ENCODE measurements at regions not wholly inside any gene's neighbourhood (a gene's known extent, or its start where the extent isn't known, plus 50 kb on each side); places are given as distances from the start of the nearest gene placed in this dataset.
"Not testable (repeated sequence)": the region's sequence is repeated elsewhere in the genome, so short reads cannot be mapped to it uniquely, and the experiment has no call there.

DNA sequence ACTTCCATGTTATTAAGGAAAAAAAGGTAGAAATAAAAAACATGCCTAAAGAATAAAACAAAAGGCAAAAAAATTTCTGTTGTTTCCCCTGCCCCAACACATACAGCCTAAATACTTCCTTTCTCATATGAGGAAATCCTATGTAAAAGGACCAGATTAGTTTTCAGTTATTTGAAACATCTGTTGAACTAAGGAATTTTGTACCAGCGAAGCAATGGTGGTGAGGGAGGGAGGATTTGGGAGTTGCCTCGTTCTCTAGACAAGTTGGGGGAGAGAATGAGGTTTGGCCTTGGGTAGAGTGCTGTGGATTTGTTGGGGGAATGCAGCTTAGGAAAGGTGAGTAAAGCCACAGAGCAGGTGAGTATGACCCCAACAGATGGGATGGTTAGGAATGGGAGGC is 141.5 kb upstream of the RFLNA start:
- no peak overlapping the region for H3K27ac Mint-ChIP-seq
- TF ChIP-seq, protein P1, sequence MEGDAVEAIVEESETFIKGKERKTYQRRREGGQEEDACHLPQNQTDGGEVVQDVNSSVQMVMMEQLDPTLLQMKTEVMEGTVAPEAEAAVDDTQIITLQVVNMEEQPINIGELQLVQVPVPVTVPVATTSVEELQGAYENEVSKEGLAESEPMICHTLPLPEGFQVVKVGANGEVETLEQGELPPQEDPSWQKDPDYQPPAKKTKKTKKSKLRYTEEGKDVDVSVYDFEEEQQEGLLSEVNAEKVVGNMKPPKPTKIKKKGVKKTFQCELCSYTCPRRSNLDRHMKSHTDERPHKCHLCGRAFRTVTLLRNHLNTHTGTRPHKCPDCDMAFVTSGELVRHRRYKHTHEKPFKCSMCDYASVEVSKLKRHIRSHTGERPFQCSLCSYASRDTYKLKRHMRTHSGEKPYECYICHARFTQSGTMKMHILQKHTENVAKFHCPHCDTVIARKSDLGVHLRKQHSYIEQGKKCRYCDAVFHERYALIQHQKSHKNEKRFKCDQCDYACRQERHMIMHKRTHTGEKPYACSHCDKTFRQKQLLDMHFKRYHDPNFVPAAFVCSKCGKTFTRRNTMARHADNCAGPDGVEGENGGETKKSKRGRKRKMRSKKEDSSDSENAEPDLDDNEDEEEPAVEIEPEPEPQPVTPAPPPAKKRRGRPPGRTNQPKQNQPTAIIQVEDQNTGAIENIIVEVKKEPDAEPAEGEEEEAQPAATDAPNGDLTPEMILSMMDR (IDR thresholded peaks at IDR 0.05; ENCODE audit: unreplicated experiment): no peak
- peaks cover 16% of the 10 kb centered on the region for H3K4me1 Mint-ChIP-seq (ENCODE audit: low read depth)
- H3K4me3 Mint-ChIP-seq (ENCODE audit: low read depth): no peak overlapping the region
- H3K27me3 Mint-ChIP-seq: peaks cover 9% of the 10 kb centered on the region
- peaks cover 8% of the 10 kb centered on the region for H3K9me3 Mint-ChIP-seq (ENCODE audit: low read depth)
- peaks cover 8% of the 10 kb centered on the region for H3K36me3 Mint-ChIP-seq (ENCODE audit: insufficient read depth)
- no peak for DNase-seq (ENCODE audit: low spot score, unreplicated experiment)

DNA sequence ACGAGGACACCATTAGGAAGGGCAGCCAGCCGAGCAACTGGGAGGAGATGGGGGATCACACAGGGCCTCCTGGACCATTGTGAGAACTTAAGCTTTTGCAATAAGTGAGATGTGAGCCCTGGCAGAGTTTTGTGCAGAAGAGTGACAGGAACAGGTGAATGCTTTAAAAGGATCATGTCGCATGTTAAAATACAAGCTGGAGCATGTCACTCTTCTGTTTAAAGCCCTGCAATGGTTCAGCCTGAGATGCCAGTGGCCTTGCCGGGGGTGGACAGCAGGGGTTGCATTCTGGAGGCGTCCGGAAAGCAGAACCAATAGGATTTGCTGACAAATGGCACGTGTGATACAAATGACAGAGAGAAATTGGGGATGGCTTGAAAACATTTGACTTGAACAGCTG is 137.5 kb upstream of the RFLNA start:
- H3K4me1 Mint-ChIP-seq (ENCODE audit: low read depth): peaks cover 8% of the 10 kb centered on the region
- H3K4me3 Mint-ChIP-seq (ENCODE audit: low read depth): no peak overlapping the region
- H3K27me3 Mint-ChIP-seq: peaks cover 14% of the 10 kb centered on the region
- peaks cover 2% of the 10 kb centered on the region for H3K36me3 Mint-ChIP-seq (ENCODE audit: insufficient read depth)
- peaks cover 3% of the 10 kb centered on the region for H3K9me3 Mint-ChIP-seq (ENCODE audit: low read depth)
- no peak overlapping the region for H3K27ac Mint-ChIP-seq
- TF ChIP-seq, protein P1 (IDR thresholded peaks at IDR 0.05; ENCODE audit: unreplicated experiment): no peak
- no peak for DNase-seq (ENCODE audit: low spot score, unreplicated experiment)

DNA sequence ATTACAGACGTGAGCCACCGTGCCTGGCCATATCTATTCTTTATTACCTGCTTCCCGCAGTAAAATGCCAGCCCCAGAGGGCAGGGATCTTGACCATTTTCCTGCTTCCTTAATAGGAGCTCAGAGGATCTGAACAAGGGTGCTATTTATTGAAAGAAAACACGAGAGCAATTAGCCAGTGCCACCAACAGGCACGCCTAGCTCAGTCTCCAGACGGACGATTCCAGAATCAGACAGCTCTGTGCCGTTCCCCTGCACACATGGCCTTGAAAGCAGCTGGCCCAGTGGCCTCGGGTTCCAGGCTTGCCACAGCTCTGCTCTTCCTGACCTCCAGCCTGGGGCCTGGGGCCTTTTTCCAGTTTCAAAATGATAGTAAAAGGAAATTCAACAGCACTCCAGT is 135.2 kb upstream of the RFLNA start:
- Mint-ChIP-seq H3K4me3 (ENCODE audit: low read depth) (no peak overlapping the region), H3K27me3 (peaks cover 10% of the 10 kb centered on the region), H3K36me3 (ENCODE audit: insufficient read depth) (peaks cover 8% of the 10 kb centered on the region), H3K27ac (no peak overlapping the region), H3K4me1 (ENCODE audit: low read depth) (peaks cover 8% of the 10 kb centered on the region), H3K9me3 (ENCODE audit: low read depth) (peaks cover 13% of the 10 kb centered on the region)
- no peak for DNase-seq (ENCODE audit: low spot score, unreplicated experiment)
- TF ChIP-seq, protein P1 (IDR thresholded peaks at IDR 0.05; ENCODE audit: unreplicated experiment): no peak

DNA sequence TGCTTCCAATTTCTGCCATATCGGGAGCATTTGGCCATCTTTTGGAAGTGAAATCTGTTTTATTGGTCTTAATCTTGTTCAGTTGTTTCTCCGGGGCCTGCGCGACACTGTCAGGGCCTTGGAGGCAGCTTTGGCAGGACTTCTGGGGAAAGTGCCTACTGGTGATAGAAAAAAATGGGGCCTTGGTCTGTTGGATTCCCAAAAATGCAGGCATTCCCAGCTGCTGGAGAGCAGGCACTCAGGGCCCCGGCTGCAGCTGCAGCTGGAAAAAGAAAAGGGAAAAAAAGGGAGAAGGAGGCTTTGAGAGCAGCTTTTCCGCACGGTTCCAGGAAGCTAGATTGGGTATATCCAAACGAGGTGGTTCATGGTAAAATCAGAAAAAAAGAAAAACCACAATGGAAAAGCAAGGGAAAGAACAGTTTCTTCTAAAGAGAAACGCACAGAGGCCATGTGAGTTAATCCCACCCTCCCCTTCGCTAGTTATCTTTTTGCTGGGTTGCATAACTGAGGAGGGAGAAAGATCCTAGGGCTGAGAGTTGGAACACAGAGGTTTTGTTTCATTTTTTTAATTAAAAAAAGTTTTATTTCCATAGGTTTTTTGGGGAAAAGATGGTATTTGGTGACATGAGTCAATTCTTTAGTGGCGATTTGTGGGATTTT is 134.7 kb upstream of the RFLNA start:
- TF ChIP-seq, protein P1 (IDR thresholded peaks at IDR 0.05; ENCODE audit: unreplicated experiment): no peak
- Mint-ChIP-seq H3K27me3 (peaks cover 10% of the 10 kb centered on the region), H3K4me3 (ENCODE audit: low read depth) (no peak overlapping the region), H3K27ac (no peak overlapping the region), H3K9me3 (ENCODE audit: low read depth) (peaks cover 17% of the 10 kb centered on the region), H3K36me3 (ENCODE audit: insufficient read depth) (peaks cover 8% of the 10 kb centered on the region), H3K4me1 (ENCODE audit: low read depth) (peaks cover 8% of the 10 kb centered on the region)
- DNase-seq (ENCODE audit: low spot score, unreplicated experiment): no peak

DNA sequence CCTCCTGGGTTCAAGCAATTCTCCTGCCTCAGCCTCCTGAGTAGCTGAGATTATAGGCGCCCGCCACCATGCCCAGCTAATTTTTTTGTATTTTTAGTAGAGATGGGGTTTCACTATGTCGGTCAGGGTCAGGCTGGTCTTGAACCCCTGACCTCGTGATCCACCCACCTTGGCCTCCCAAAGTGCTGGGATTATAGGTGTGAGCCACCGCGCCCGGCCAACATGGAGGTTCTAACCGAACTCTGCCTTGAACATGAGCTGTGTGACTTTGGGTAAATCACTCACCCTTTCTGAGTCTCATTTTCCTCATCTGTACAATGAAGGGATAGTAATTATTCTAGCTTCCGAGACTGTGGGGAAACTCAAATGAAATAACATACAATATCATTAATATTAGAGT is 133.5 kb upstream of the RFLNA start:
- not testable (repeated sequence) for H3K4me3 Mint-ChIP-seq (ENCODE audit: low read depth); DNase-seq (ENCODE audit: low spot score, unreplicated experiment); H3K27ac Mint-ChIP-seq; H3K4me1 Mint-ChIP-seq (ENCODE audit: low read depth); H3K36me3 Mint-ChIP-seq (ENCODE audit: insufficient read depth)
- peaks cover 22% of the 10 kb centered on the region for H3K9me3 Mint-ChIP-seq (ENCODE audit: low read depth)
- peaks cover 10% of the 10 kb centered on the region for H3K27me3 Mint-ChIP-seq

Data from progenitor cell of endocrine pancreas (in vitro differentiated cells).